ENCODE measurements at regions not wholly inside any gene's neighbourhood (a gene's known extent, or its start where the extent isn't known, plus 50 kb on each side); places are given as distances from the start of the nearest gene placed in this dataset.

DNA sequence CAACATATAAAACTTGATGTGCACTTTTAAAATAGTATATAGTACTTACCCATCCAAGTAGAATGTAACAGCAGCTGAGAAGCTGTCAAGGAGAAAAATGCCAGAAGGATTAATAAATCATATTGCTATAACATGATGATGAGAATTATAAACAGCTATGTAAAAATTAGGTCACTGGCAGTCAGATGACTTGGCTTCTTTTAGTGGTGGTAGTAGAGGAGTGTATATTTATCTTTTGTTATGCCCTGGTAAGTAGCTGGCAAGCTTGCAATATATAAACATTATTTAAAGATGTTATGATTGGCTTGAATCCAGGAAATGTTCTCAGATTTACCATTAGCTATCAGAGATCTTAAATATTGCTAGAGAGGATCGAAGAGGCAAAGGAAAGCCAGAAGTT lies 471.0 kb upstream of the MGAT4C start:
- TF ChIP-seq, protein P1, sequence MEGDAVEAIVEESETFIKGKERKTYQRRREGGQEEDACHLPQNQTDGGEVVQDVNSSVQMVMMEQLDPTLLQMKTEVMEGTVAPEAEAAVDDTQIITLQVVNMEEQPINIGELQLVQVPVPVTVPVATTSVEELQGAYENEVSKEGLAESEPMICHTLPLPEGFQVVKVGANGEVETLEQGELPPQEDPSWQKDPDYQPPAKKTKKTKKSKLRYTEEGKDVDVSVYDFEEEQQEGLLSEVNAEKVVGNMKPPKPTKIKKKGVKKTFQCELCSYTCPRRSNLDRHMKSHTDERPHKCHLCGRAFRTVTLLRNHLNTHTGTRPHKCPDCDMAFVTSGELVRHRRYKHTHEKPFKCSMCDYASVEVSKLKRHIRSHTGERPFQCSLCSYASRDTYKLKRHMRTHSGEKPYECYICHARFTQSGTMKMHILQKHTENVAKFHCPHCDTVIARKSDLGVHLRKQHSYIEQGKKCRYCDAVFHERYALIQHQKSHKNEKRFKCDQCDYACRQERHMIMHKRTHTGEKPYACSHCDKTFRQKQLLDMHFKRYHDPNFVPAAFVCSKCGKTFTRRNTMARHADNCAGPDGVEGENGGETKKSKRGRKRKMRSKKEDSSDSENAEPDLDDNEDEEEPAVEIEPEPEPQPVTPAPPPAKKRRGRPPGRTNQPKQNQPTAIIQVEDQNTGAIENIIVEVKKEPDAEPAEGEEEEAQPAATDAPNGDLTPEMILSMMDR (IDR thresholded peaks at IDR 0.05; ENCODE audit: extremely low read depth, missing control alignments) = no peak
- DNase-seq (ENCODE audit: low spot score) = no peak

DNA sequence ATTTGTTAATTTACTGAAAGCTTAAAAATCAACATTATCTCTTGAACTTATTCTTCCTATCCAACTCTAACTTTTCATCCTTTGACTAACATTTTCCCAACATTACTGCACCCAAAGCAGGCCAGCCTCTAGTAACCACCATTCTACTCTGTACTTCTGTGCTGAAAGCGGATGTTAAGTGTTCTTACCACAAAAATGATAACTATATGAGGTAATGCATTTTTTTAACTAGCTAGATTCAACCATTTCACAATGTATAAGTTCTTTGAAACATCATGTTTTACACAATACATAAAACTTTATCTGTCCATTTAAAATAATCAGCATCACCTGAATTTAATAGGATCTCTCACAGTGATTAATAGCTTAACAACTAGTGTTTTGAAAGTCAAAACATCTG lies 468.5 kb upstream of the MGAT4C start:
- TF ChIP-seq, protein P1 (IDR thresholded peaks at IDR 0.05; ENCODE audit: extremely low read depth, missing control alignments) = no peak
- DNase-seq (ENCODE audit: low spot score) = no peak

DNA sequence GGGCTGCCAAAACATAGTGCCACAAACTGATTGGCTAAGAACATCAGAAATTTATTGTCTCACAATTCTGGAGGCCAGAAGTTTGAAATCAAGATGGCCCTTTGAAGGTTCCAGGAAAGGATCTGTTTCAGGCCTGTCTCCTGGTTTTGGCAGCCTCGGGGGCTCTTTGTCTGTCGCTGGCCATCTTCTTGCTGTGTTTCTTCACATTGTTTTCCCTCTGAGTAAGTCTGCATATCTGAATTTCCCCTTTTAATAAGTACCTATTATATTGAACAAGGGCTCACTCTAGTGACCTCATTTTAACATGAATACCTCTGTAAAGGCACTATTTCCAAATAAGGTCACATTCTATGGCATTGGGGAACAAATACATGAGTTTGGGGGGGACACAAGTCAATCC lies 467.1 kb upstream of the MGAT4C start:
- no peak for DNase-seq (ENCODE audit: low spot score)
- TF ChIP-seq, protein P1 (IDR thresholded peaks at IDR 0.05; ENCODE audit: extremely low read depth, missing control alignments) = no peak

DNA sequence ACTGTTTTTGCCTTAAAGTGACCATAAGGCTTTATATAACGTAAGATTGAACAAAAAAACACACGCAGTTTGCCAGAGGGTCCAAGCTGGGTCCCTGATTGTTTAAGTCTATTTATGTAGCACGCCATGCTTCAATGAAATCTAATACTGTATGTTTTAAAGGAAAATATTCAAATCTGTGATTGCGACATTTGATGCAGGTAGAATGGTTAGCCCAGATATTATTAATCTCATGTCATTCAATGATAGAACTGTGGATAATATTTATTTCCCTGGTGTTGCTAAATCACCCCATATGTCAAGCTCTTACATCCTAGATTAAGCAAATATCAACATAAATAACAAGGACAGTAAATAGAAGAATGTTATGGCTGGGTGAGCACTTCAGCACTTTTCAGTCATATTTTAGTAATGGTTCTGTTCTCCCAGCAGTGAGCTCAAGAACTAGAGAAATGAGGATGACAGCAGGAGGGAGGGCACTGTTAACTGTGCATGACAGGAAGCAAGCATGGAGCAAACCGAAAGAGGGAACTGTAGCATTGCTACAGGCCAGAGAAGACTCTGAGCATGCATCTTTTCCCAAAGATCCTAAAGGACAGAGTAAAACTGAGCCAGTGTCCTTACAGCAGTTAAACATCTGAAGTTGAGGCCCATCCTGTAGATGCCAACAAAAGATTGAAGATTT lies 465.7 kb upstream of the MGAT4C start:
- no peak for DNase-seq (ENCODE audit: low spot score)
- TF ChIP-seq, protein P1 (IDR thresholded peaks at IDR 0.05; ENCODE audit: extremely low read depth, missing control alignments) = no peak

DNA sequence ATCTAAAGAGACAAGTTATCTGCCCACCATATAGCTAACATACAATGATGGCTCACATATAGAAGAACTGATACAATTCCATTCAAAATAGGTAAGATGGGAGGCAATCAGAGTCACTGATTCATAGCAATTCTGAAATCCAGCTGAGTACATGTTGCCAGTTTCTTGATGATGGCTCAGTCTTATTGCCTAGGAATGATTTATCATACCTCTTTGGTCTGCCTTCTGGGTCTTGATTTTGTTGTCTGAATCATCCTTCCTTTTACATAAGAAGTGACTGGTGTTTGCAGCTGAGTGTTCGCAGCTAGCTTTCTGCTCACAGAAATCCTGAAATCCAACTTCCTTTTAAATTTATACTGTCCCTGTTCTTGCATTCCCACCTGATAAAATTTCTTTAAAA lies 463.2 kb upstream of the MGAT4C start:
- TF ChIP-seq, protein P1 (IDR thresholded peaks at IDR 0.05; ENCODE audit: extremely low read depth, missing control alignments) = no peak
- DNase-seq (ENCODE audit: low spot score) = no peak

DNA sequence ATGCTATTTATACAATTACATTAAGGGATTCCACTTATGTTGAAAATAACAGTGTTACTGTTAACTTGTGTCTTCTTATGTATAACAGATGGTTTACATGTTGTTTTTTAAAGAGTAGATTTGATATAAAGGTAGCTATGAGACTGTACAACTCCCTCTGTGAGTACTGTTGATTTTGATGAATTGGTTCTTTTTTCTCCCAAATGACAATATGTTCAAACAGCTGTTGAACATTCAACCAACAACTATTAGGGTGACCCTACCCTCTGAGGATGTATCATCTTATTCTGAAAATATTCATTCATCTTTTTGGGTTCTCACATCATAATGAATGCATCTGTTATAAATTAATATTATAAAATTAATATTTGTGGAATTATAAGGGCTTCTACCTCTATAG lies 456.9 kb upstream of the MGAT4C start:
- TF ChIP-seq, protein P1 (IDR thresholded peaks at IDR 0.05; ENCODE audit: extremely low read depth, missing control alignments) = no peak
- DNase-seq (ENCODE audit: low spot score) = no peak

DNA sequence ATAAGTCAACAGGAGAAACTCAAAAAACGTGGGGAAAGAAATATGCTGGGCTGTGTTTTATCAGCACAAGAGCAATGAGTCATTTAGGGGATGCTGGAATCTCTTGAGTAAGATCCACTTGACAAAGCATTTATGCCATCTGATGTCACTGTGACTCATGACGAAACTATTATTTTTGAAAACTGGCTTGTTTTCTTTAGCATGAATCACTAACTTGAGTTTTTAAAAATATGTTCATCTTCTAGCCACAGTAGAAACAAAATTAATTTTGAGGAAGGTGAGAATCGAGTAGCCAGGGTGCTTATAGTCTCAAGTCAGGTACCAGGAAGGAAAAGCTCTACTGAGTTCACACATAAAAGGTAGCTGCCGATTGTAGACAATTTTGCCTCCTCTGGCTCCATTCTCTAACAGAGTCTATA lies 456.2 kb upstream of the MGAT4C start:
- DNase-seq (ENCODE audit: low spot score) = no peak
- TF ChIP-seq, protein P1 (IDR thresholded peaks at IDR 0.05; ENCODE audit: extremely low read depth, missing control alignments) = no peak

All from GM20000 (cell line).